ENCODE measurements at regions not wholly inside any gene's neighbourhood (a gene's known extent, or its start where the extent isn't known, plus 50 kb on each side); places are given as distances from the start of the nearest gene placed in this dataset.

- no peak for TF ChIP-seq POLR2A (IDR thresholded peaks at IDR 0.05; ENCODE audit: low read length)
- no peak for TF ChIP-seq GATA1 (IDR thresholded peaks at IDR 0.05; ENCODE audit: low read depth, low read length)
Observed at GRCh38 chr1:55478742-55479141, 263.6 kb upstream of the USP24 start.

Data from erythroblast (primary cell).